ENCODE measurements at regions not wholly inside any gene's neighbourhood (a gene's known extent, or its start where the extent isn't known, plus 50 kb on each side); places are given as distances from the start of the nearest gene placed in this dataset.
"Not testable (repeated sequence)": the region's sequence is repeated elsewhere in the genome, so short reads cannot be mapped to it uniquely, and the experiment has no call there.

DNA sequence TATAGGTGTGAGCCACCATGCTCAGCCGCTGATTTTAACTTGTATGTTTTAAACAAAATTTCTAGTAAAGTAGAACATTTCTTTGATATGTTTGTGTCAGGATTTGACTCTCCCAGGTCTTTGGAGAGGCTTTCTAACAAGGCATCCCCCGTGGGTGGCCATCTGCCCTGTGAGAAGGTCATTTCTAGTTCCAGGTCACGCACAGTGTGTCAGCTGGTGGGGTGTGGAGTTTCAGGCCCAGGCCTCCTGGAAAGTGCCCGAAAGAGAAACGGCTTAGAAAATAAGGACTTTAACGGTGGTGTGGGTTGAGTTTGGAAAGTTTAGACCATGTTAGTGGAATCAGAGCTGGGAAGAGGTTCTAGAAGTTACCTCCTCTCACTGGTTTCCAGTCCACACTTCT lies 61.0 kb downstream of the SPDYE17 start:
- BruUV-seq (replicated peaks); H3K79me2 ChIP-seq (ENCODE audit: control insufficient read depth, insufficient read depth, low read length); CTCF ChIA-PET; H3K4me1 ChIP-seq (ENCODE audit: control insufficient read depth, extremely low read depth, insufficient read depth, low read length); H3K27ac ChIP-seq (ENCODE audit: insufficient read depth, low read depth, low read length); POLR2A ChIA-PET; dilution Hi-C loops (cut with MboI; ENCODE audit: extremely low pct_ligation_motif_present, low sequenced_read_pairs); H3K4me2 ChIP-seq (ENCODE audit: insufficient read depth, low read length); intact Hi-C loops (cut with micrococcal nuclease); H3K9me3 ChIP-seq (replicated peaks; ENCODE audit: control insufficient read depth, insufficient read depth, low read length); H3K9me1 ChIP-seq (replicated peaks; ENCODE audit: control insufficient read depth, extremely low read depth, insufficient read depth, low read length); H3K4me3 ChIP-seq (replicated peaks in 1 of 3; ENCODE audit: insufficient read depth in 1 of 3, low read depth in 1 of 3, low read length in 3 of 3); H4K20me1 ChIP-seq (replicated peaks; ENCODE audit: control insufficient read depth, extremely low read depth, insufficient read depth, low read length); H3K9ac ChIP-seq (replicated peaks; ENCODE audit: extremely low read depth, insufficient read depth, low read length); H2AFZ ChIP-seq (ENCODE audit: low read depth, low read length); DNase-seq (ENCODE audit: low read depth, low spot score); H3K36me3 ChIP-seq (ENCODE audit: control insufficient read depth in 2 of 2, extremely low read depth in 1 of 2, insufficient read depth in 2 of 2, low read length in 2 of 2); H3K27me3 ChIP-seq (ENCODE audit: control insufficient read depth in 2 of 2, insufficient read depth in 2 of 2, low read length in 2 of 2): not testable (repeated sequence)
- peak; percentile 18 for FAIRE-seq

DNA sequence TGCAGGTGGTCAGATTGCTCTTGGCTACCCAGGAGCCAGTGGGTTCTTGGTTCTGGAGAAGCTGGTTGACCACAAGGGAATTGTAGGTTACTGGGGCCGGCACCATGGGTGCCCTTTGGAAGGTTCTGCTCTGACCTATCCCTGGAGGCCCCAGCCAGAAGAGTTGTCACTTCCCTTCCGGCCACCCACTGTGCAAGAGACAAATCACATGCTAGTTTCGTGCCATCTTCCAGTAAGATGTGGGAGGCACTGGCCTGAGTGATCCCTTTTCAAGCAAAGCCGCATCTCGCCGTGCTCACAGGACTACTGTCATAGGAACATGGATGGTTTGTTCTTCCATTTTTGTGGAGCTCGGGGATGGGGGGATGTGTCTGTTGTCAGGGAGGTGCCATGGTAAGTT lies 62.3 kb downstream of the SPDYE17 start:
- intact Hi-C loops (cut with micrococcal nuclease); BruUV-seq (replicated peaks); FAIRE-seq; H2AFZ ChIP-seq (ENCODE audit: low read depth, low read length); H3K9ac ChIP-seq (replicated peaks; ENCODE audit: extremely low read depth, insufficient read depth, low read length); H3K9me3 ChIP-seq (replicated peaks; ENCODE audit: control insufficient read depth, insufficient read depth, low read length); H3K9me1 ChIP-seq (replicated peaks; ENCODE audit: control insufficient read depth, extremely low read depth, insufficient read depth, low read length); H3K4me3 ChIP-seq (replicated peaks in 1 of 3; ENCODE audit: insufficient read depth in 1 of 3, low read depth in 1 of 3, low read length in 3 of 3); H3K4me1 ChIP-seq (ENCODE audit: control insufficient read depth, extremely low read depth, insufficient read depth, low read length); H3K79me2 ChIP-seq (ENCODE audit: control insufficient read depth, insufficient read depth, low read length); H3K36me3 ChIP-seq (ENCODE audit: control insufficient read depth in 2 of 2, extremely low read depth in 1 of 2, insufficient read depth in 2 of 2, low read length in 2 of 2); H3K27ac ChIP-seq (ENCODE audit: insufficient read depth, low read depth, low read length); POLR2A ChIA-PET; H3K27me3 ChIP-seq (ENCODE audit: control insufficient read depth in 2 of 2, insufficient read depth in 2 of 2, low read length in 2 of 2); H3K4me2 ChIP-seq (ENCODE audit: insufficient read depth, low read length); H4K20me1 ChIP-seq (replicated peaks; ENCODE audit: control insufficient read depth, extremely low read depth, insufficient read depth, low read length); CTCF ChIA-PET; dilution Hi-C loops (cut with MboI; ENCODE audit: extremely low pct_ligation_motif_present, low sequenced_read_pairs); DNase-seq (ENCODE audit: low read depth, low spot score): not testable (repeated sequence)

DNA sequence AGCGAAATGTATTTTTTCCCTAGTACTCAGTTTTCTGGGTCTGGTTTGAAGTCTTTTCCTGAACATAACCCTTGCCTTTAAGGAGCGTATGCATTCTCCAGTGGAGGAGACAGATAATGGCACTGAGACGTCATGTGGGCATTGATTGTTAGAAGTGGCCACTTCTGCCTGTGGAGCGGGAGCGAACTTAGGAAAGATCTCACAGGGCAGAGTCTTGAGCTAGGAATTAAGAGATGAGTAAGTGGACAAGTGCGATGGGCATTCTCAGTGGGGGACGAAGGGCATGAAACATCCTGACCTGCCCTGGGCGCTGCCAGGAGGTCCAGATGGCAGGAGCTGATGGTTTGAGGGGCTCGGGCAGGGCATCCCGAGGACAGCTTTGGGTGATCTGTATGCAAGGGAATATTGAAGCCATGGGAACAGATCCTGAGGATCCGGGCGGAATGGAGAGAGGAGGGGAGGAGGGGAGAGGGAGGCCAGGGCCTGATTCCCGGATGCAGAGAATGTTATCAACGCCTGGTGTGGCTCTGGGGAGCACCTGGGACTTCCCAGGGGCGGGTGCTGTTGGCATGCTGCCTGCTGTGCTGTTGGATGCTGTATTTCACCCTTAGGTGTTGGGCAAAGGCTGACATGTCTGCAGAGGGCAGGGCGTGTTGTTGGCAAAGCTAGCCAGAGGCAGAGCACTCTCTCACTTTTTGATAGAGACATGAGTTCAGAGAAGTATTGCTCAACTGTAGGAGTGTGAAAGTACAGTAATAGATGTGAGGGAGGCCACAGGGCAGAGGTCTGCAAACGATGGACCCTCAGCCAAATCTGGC lies 66.2 kb downstream of the SPDYE17 start:
- intact Hi-C loops (cut with micrococcal nuclease): not testable (repeated sequence)

GRCh38 chr7:76964050-76964449 lies 68.1 kb downstream of the SPDYE17 start:
- FAIRE-seq: peak; percentile 55
- H3K9me3 ChIP-seq (replicated peaks; ENCODE audit: control insufficient read depth, insufficient read depth, low read length); H3K27ac ChIP-seq (ENCODE audit: insufficient read depth, low read depth, low read length); H3K27me3 ChIP-seq (ENCODE audit: control insufficient read depth in 2 of 2, insufficient read depth in 2 of 2, low read length in 2 of 2); CTCF ChIA-PET; H2AFZ ChIP-seq (ENCODE audit: low read depth, low read length); H3K79me2 ChIP-seq (ENCODE audit: control insufficient read depth, insufficient read depth, low read length); H3K36me3 ChIP-seq (ENCODE audit: control insufficient read depth in 2 of 2, extremely low read depth in 1 of 2, insufficient read depth in 2 of 2, low read length in 2 of 2); H3K4me1 ChIP-seq (ENCODE audit: control insufficient read depth, extremely low read depth, insufficient read depth, low read length); dilution Hi-C loops (cut with MboI; ENCODE audit: extremely low pct_ligation_motif_present, low sequenced_read_pairs); H3K4me2 ChIP-seq (ENCODE audit: insufficient read depth, low read length); DNase-seq (ENCODE audit: low read depth, low spot score); H3K9ac ChIP-seq (replicated peaks; ENCODE audit: extremely low read depth, insufficient read depth, low read length); H4K20me1 ChIP-seq (replicated peaks; ENCODE audit: control insufficient read depth, extremely low read depth, insufficient read depth, low read length); H3K4me3 ChIP-seq (replicated peaks in 1 of 3; ENCODE audit: insufficient read depth in 1 of 3, low read depth in 1 of 3, low read length in 3 of 3); BruUV-seq (replicated peaks); intact Hi-C loops (cut with micrococcal nuclease); H3K9me1 ChIP-seq (replicated peaks; ENCODE audit: control insufficient read depth, extremely low read depth, insufficient read depth, low read length); POLR2A ChIA-PET: not testable (repeated sequence)

More for the DNA sequence above, 66.2 kb downstream of the SPDYE17 start:
- H3K36me3 ChIP-seq (ENCODE audit: control insufficient read depth in 2 of 2, extremely low read depth in 1 of 2, insufficient read depth in 2 of 2, low read length in 2 of 2); H3K9ac ChIP-seq (replicated peaks; ENCODE audit: extremely low read depth, insufficient read depth, low read length); H3K4me3 ChIP-seq (replicated peaks in 1 of 3; ENCODE audit: insufficient read depth in 1 of 3, low read depth in 1 of 3, low read length in 3 of 3); H3K27me3 ChIP-seq (ENCODE audit: control insufficient read depth in 2 of 2, insufficient read depth in 2 of 2, low read length in 2 of 2); DNase-seq (ENCODE audit: low read depth, low spot score); H3K4me1 ChIP-seq (ENCODE audit: control insufficient read depth, extremely low read depth, insufficient read depth, low read length); dilution Hi-C loops (cut with MboI; ENCODE audit: extremely low pct_ligation_motif_present, low sequenced_read_pairs); H4K20me1 ChIP-seq (replicated peaks; ENCODE audit: control insufficient read depth, extremely low read depth, insufficient read depth, low read length); H3K4me2 ChIP-seq (ENCODE audit: insufficient read depth, low read length); H3K79me2 ChIP-seq (ENCODE audit: control insufficient read depth, insufficient read depth, low read length); H3K9me1 ChIP-seq (replicated peaks; ENCODE audit: control insufficient read depth, extremely low read depth, insufficient read depth, low read length); H3K9me3 ChIP-seq (replicated peaks; ENCODE audit: control insufficient read depth, insufficient read depth, low read length); H2AFZ ChIP-seq (ENCODE audit: low read depth, low read length); BruUV-seq (replicated peaks); POLR2A ChIA-PET; FAIRE-seq; CTCF ChIA-PET; H3K27ac ChIP-seq (ENCODE audit: insufficient read depth, low read depth, low read length): not testable (repeated sequence)

Data from endothelial cell of umbilical vein (primary cell).